Fibroblast of skin of left quadriceps (primary cell): ENCODE measurements at regions not wholly inside any gene's neighbourhood (a gene's known extent, or its start where the extent isn't known, plus 50 kb on each side); places are given as distances from the start of the nearest gene placed in this dataset.

Source experiments
- DNase-seq, 2 experiments: peaks; one replicate each; pipeline ENCODE4 v3.0.0-alpha.2; 2013; ENCODE audit warnings: low read depth in 2 of 2

DNA sequence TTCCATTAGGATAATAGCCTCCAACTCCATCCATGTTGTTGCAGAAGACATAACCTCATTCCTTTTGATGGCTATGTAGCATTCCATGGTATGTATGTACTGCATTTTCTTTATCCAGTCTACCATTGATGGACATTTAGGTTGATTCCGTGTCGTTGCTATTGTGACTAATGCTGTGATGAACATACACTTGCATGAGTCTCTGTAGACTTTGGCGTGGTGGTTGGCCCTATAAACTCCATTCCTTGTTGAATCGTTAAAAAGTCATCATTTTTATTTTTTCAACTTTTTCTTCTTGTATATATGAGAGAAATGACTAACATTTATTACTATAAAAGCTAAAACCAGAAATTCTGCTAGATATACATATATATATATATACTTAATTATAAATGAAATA lies 1491.9 kb upstream of the CDH6 start:
- no peak for DNase-seq

DNA sequence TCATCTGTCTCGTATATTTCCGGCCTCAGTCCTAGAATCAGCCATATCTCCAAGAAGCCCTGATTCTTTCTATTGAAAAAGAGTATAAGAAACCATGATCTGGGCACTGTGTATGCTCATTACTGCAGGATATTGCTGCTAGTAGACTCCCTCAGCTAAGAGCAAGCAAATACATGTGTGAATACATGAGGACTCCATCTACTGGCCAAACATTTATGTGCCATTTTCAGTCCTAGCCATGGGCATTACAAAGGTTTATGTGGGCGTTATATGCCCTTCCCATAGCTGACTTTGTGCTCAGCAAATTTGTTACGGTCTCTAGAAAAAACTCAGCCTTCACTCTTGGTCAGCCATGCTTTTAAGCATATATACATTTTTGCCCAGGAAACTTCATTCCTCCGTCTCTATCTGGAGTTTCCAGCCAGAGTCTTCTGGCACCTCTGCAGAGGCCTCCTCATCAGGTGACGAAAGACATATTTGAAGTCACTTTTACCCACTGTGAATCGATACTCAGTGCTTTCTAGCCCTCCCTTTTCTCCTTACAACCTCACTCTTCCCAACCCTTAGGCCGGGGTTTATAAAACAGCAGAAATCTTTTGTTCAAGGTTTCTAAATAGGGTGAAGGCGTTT lies 1495.6 kb upstream of the CDH6 start:
- DNase-seq = no peak

DNA sequence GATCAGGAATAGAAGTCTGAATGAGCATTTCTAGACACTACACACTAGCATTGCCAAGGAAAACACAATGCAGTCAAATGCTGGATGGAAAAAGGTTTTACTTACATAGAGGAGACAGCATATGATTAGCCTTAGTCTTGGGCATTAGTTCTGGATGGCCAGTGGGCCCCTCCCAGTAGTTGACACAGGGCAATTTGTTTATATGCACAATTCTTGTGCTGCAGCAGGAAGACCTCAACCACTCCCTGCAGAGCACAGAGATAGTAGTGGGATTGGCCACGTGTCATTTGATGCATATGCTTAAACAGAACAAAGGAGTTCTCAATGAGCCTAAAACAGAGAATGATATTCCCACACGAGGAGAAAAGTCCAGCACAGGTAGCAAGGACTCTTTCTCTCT lies 1496.2 kb upstream of the CDH6 start:
- no peak for DNase-seq

DNA sequence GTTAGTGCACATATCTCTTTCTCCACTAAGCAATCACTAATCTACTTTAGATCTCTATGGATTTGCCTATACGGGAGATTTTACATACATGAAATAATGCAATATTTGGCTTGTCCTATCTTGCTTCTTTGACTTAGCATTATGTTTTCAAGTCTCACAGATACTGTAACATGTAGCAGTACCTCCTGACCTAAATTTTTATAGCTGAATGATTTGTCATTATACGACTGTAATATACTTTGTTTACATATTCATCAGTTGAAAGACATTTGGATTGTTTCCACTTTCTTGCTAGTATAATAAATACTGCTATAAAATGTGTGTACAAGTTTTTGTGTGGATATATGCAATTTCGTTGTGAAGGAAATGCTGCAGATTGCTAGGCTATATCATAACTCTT lies 1520.8 kb upstream of the CDH6 start:
- no peak for DNase-seq

DNA sequence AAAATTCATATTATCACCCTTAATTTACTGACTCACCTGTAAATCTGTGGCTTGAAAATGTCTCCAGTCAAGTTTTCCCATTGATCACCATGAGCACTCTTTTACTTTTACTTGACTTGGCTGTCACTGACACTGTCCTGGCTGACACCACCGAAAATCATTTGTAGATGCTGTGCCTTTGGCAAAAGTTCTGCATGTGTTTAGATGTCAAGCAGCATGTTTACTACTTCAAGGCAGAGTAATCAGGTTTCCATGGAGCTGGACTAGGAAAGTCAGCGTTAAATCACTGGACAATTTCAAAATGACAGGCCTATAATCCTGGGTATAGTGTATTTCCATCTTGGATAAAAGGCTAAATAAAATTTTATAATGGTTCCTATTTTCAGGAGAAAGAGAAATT lies 1530.6 kb upstream of the CDH6 start:
- no peak for DNase-seq

DNA sequence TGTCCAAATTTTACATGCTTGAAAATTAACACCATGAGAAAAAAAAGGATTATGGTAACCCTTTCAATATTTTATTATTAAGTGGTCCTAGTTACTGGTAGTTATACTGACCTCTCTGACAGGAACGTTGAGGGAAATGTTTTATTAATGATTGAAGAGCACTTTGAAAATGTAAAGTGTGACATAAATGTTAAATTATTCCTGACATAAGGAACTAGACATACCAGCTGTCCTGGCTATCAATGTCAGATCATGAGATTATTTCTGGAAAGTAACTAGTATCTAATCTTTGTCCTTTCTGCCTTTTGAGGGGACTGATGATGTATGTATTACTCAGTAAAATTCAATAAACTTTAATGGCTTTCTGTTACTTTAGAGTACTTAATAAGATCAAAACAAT lies 1538.5 kb upstream of the CDH6 start:
- DNase-seq = no peak

DNA sequence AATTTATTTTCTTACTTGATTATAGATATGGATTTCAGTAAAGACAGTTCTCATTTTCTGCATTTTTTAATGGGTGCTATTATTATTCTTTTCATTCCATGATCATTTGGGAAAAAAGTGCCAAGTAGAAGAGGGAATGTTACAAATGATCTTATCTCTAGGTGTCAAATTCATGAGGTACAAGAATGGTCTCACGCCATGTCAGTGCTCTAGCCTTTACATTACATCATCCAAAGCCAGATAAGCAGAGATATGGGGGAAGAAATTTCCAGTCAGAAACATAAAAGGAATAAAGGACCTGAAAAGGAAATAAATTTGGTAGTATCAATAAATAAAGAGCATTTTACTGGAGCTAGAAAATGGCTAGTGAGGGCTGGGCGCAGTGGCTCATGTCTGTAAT lies 1544.2 kb upstream of the CDH6 start:
- no peak for DNase-seq

DNA sequence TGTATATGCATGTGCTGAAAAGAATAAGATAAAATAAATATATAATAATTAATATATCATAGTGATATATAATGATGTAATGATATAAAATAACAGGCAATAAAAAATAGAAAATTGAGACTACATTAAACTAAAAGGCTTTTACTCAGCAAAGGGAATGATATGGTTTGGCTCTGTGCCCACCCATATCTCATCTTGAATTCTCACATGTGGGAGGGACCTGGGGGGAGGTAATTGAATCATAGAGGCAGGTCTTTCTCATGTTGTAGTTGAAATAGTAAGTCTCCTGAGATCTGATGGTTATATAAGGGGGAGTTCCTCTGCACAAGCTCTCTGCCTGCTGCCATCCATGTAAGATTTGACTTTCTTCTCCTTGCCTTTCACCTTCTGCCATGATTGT lies 1550.9 kb upstream of the CDH6 start:
- no peak for DNase-seq

DNA sequence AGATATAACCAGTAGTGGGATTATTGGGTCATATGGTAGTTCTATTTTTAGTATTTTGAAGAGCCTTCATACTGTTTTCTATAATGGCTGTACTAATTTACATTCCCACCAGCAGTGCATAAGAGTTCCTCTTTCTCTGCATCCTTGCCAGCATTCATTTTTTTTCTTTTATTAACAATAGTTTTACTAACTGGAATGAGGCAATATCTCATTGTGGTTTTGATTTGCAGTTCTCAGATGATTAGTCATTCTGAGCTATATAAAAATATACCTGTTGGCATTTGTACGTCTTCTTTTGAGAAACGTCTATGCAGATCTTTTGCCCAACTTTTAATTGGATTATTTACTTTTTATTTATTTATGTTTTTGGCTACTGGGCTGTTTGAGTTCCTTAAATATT lies 1579.3 kb upstream of the CDH6 start:
- DNase-seq = no peak

DNA sequence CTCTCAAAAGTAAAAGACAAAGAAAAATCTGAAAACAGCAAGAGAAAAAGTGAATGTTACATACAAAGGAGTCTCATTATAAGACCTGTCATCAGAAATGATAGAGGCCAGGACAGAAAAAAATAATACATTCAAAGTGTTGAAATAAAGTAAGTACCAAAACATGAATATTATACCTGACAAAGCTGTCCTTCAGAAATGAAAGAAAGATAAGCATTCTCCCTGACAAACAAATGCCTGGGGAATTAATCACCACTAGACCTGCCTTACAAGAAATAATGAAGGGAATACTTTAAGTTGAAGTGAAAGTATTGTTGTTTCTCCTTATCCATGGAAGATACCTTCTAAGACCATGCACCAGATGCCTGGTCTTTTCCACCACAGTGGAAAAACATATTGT lies 1605.2 kb upstream of the CDH6 start:
- no peak for DNase-seq

DNA sequence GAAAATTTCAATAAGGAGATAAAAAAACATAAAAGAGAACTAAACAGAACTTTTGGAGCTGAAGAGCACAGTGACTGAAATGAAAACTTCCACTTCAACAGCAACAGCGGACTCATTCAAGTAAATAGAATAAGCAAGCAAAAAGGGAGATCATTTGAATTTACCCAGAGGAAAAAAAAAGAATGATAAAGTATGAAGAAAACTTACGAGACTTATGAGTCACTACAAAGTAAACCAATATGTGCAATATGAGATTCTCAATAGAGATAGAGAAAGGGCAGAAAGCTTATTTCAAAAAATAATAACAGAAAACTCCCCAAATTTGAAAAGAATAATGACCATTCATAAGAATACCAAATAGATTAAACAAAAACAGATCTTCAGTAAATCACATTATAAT lies 1605.7 kb upstream of the CDH6 start:
- DNase-seq = no peak

DNA sequence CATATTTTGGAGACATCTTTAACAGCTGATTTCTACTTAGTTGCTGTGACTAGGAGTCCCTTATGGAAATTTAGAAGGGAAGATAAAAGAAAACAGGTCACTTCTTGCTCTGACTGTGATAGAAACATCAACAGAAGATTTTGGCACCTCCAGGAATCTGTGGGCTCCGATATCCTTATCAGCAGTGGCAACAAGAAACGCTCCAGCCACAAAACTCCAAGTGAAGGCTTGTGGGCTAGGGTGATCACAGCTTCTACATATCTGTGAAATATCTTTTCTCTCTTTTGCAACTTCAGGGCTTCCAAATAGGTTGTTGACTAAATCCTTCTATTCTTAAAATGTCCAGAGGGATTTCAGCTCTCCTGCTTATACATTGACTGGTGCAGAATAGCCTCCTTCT lies 1625.5 kb upstream of the CDH6 start:
- DNase-seq = no peak

DNA sequence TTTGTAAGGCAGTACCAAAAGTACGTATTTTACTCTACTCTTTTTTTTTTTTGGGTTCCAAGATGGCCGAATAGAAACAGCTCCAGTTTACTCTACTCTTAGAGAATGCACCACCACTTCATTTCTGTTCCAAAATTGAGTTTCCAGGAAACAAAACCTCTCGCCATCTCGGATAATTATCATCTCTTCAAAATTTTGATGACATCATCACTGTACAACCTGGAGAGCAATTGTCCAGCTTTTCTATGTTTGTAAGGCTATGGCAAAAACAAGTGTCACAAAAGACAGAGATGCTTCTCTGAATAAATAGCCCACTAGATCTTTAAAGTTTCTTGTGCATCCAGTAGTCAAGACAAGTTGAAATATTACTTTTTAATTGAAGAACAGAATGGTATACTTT lies 1631.9 kb upstream of the CDH6 start:
- DNase-seq = no peak

DNA sequence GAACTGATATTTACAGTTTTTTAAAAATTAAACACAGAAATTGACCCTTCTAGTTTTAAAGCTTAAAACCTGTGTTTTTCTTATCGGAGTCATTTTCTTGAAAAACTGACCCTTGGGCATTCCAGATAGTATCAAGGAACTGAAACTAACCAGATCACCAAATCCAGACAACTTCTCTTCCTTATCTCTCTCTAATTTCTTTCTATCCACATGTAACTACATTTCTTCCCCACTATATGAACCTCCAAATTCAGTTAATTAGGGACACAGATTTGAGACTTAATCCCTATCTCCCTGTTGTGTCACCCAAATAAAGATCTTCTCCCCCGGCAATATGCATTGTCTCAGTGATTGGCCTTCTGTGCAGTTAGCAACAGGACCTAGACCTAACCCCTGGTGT lies 1643.0 kb upstream of the CDH6 start:
- no peak for DNase-seq

DNA sequence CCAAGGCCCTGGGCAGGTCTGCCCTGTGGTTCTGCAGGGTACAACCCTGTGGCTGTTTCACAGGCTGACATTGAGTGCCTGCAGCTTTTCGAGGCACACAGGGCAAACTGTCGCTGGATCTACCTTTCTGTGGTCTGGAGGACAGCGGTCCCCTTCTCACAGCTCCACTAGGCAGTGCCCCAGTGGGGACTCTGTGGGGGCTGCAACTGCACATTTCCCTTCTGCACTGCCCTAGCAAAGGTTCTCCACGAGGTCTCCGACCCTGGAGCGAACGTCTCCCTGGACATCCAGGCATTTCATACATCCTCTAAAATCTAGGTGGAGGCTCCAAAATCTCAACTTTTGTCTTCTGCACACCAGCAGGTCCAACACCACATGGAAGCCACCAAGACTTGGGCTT lies 1645.2 kb upstream of the CDH6 start:
- DNase-seq = no peak

DNA sequence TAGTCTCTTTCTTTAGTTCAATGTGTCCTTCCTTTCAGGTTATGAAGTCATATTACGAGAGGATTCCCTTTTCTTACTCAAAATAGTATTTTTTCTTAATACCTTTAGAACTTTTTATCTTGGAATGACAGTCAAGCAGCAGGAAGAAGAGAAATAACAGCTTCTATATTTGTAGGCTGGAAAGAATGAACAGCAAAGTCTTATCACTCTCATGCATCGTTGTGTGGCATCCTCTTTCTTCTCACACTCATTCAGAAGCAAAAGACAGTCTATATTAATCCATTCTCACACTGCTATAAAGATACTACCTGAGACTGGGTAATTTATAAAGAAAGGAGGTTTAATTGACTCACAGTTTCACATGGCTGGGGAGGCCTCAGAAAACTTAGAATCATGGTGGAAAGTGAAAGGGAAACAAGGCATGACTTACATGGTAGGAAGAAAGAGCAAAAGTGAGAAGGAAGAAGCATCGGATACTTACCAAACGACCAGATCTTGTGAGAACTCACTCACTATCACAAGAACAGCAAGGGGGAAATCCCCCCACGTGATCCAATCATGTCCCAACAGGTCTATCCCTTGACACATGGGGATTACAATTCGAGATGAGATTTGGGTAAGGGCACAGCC lies 1646.1 kb upstream of the CDH6 start:
- no peak for DNase-seq

DNA sequence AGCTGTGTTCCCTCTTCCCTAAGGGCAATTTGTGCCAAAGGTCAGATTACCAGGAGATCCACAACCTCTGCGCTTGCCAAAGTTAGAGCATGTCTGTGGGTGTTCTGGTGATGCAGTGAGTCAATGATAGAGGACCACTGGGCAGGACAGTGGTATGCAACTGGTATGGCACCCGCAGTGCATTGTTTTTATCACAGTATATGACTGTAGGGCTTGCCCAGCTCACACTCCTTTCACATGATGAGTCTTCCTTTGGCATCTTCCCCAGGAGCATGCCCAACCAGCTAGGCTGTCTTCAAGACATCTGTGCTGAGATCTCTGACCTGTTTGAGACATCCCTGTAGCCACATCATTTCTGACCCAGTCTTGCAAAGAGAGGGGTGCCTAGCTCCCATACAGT lies 1650.0 kb upstream of the CDH6 start:
- no peak for DNase-seq

DNA sequence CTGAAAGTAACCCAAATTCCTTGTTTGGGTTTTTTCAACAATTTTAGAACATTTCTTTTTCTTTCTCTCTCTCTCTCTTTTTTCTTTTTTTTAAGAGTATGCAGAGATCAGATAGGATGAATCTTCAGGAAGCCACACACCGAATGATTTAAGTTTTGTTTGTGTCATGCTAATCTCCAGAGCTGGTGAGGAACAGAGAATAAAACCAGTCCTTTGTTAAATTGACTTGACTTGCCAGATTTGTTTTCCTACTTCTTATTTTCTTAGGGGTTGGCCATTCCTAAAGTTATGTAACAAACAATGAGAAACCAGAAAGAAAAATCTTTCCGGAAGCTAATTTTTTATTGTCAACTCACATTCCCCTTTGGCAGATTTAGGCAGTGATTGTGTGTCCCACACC lies 1669.3 kb upstream of the CDH6 start:
- no peak for DNase-seq

DNA sequence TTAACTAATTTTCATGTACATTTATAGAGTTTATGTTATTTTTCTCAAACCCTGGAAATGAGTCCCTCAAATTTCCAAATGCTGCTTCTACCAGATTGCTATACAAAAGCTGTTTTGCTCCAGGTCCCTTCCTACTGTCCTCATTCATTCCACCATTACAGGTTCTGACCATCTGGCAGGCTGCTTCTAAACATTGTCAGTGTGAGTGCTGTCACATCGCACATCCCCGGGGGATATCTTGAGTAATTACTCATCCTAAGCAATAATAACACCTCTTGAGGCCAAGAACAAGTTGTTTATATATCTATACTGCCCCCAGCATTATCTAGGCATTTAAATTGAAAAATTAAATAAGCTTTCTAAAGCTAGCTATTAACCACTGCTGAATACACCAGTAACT lies 1675.3 kb upstream of the CDH6 start:
- no peak for DNase-seq

DNA sequence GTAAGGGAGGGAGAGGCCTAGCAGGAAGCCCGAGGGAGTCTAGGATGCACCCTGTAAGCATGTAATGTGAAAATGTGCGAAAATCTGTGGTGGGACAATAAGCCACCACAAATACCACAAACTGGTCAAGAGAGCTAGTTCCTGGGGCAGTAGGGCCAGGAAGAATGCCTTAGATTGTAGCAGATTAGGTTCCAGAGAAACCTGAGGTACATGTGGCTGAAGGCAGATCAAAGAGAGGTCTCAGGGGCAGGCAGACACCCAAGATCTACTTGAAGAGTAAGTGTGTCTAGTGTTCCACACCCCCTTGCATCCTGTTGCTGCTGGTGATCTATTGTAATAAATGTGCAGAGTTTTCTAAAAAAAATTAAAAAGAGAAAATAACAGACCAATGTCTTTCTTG lies 1677.3 kb upstream of the CDH6 start:
- no peak for DNase-seq

DNA sequence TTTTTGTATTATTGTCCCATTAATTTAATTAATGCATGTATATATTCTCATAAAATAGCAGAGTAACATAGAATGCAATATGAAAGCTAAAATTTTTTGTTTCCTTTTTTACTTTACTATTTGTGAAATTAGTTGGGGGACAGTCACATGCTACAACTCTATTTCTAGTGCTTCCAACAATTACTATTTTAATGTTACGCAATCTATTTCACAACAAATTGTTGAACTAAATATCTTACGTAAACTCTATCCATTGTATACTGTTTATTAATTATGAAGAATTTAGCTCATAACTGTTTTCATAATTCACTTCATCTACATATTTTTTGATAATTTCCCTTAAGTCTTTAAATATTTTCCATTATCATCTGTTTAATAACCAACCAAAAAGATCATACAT lies 1685.4 kb upstream of the CDH6 start:
- DNase-seq = no peak

DNA sequence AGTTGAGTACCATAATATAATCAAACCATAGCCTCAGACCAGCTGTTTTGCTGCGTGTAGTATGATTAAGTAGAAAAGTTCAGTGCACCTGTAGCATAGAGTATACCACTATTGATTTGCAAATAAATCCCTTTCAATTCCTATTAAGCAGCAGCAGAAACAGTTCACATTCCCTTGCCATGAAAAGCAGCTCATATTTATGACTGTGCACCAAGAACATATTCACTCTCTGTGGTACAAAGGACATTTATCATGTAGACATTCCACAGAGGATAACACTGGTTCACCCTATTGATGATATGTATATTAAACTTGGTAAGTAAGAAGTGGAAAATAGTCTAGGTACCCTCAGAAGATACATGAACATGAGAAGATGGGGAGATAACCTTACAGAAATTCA lies 1689.1 kb upstream of the CDH6 start:
- DNase-seq = no peak

DNA sequence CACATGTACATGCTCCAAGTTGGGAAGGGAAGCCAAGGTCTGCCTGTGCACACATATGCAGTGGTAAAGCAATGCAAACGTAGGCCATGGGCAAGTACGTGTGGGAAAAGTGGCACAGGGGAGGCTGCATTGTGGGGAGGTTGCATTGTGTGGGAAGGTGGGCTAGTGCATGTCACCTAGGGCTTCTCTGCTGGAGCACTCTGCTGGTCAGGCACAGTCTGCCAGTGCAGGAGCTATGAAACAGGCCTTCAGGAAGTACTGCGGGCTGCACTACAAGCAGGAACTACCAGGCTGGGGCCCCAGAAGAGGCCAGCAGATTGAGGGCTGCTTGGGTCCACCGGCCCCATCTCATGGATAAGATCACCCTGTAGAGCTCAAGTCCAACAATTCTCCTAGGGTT lies 1694.6 kb upstream of the CDH6 start:
- no peak for DNase-seq

DNA sequence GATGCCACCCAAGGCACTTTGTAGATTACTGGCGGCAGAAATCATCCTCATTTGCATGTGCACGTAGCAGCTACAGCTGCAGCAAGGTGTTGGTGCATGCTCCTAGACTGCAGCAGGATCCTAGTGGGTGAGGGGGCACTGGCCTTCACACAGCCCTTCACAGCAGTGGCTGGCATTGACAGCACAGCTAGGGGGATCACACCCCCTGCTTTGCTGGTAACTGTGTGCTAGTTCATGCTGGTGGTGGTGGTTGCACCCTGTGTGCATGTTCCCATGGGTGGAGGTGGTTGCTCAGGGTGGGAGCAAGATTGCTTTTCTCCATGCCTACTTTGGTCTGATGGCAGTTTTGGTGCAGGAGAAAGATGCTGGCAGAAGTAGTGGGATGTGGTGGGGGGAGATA lies 1695.1 kb upstream of the CDH6 start:
- DNase-seq = no peak
